Activated naive CD8-positive, alpha-beta T cell treated with anti-CD3 and anti-CD28 coated beads for 36 hours (primary cell): ENCODE measurements at regions not wholly inside any gene's neighbourhood (a gene's known extent, or its start where the extent isn't known, plus 50 kb on each side); places are given as distances from the start of the nearest gene placed in this dataset.
"Not testable (repeated sequence)": the region's sequence is repeated elsewhere in the genome, so short reads cannot be mapped to it uniquely, and the experiment has no call there.

Source experiments
- DNase-seq: peaks from one replicate; pipeline ENCODE4 v3.0.0; 2021
- H3K27ac Mint-ChIP-seq: one replicate; pipeline ENCODE4 v1.8.0; 2022; ENCODE audit warnings: mild to moderate bottlenecking, moderate library complexity, mixed read lengths
- H3K27me3 Mint-ChIP-seq: one replicate; pipeline ENCODE4 v1.8.0; 2022; ENCODE audit warnings: mild to moderate bottlenecking, mixed read lengths
- H3K36me3 Mint-ChIP-seq: one replicate; pipeline ENCODE4 v1.8.0; 2021; ENCODE audit warnings: mild to moderate bottlenecking, mixed read lengths
- H3K4me1 Mint-ChIP-seq: one replicate; pipeline ENCODE4 v1.8.0; 2021; ENCODE audit warnings: mixed read lengths
- H3K4me3 Mint-ChIP-seq: one replicate; pipeline ENCODE4 v1.8.0; 2022; ENCODE audit warnings: mild to moderate bottlenecking, moderate library complexity, mixed read lengths
- H3K9me3 Mint-ChIP-seq: one replicate; pipeline ENCODE4 v1.8.0; 2022; ENCODE audit warnings: mixed read lengths

DNA sequence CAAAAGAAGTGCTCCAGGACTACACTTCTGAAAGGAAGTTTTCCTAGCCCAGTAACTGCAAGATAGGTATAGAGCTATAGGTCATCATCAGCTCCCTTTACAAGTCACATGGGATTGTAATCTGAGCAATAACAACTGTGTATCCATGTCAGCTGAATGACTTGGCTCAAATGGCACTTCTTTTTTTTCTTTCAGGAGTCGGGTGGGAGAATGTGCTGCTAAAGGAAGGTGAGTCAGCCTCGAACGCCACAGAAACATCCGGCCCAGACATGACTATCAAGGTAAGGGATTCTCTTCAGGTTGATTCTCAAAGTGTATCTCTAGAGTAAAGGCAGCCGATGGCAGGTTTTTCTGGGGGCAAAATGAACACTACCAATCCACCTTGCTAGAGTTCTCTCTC, 192.2 kb downstream of the C9orf152 start:
- no peak overlapping the region for H3K27ac Mint-ChIP-seq
- H3K4me3 Mint-ChIP-seq = no peak overlapping the region
- H3K27me3 Mint-ChIP-seq = no peaks in the 10 kb centered on the region
- no peaks in the 10 kb centered on the region for H3K4me1 Mint-ChIP-seq
- DNase-seq = no peak
- no peaks in the 10 kb centered on the region for H3K9me3 Mint-ChIP-seq
- no peaks in the 10 kb centered on the region for H3K36me3 Mint-ChIP-seq

- Mint-ChIP-seq H3K4me1 (no peaks in the 10 kb centered on the region), H3K4me3 (no peak overlapping the region), H3K36me3 (no peaks in the 10 kb centered on the region), H3K9me3 (no peaks in the 10 kb centered on the region), H3K27ac (no peak overlapping the region), H3K27me3 (no peaks in the 10 kb centered on the region)
- no peak for DNase-seq
Measured at GRCh38 chr9:110016340-110016739, 191.6 kb downstream of the C9orf152 start.

- not testable (repeated sequence) for H3K9me3 Mint-ChIP-seq, DNase-seq, H3K36me3 Mint-ChIP-seq, H3K27me3 Mint-ChIP-seq, H3K27ac Mint-ChIP-seq, H3K4me3 Mint-ChIP-seq, H3K4me1 Mint-ChIP-seq
Measured at GRCh38 chr9:110020216-110020615, 187.7 kb downstream of the C9orf152 start.

GRCh38 chr9:110021891-110022290, 186.1 kb downstream of the C9orf152 start:
- no peak for DNase-seq
- H3K9me3 Mint-ChIP-seq = no peaks in the 10 kb centered on the region
- peaks cover 3% of the 10 kb centered on the region for H3K27me3 Mint-ChIP-seq
- H3K4me1 Mint-ChIP-seq = peaks cover 4% of the 10 kb centered on the region
- no peaks in the 10 kb centered on the region for H3K36me3 Mint-ChIP-seq
- H3K27ac Mint-ChIP-seq = no peak overlapping the region
- H3K4me3 Mint-ChIP-seq = no peak overlapping the region

DNA sequence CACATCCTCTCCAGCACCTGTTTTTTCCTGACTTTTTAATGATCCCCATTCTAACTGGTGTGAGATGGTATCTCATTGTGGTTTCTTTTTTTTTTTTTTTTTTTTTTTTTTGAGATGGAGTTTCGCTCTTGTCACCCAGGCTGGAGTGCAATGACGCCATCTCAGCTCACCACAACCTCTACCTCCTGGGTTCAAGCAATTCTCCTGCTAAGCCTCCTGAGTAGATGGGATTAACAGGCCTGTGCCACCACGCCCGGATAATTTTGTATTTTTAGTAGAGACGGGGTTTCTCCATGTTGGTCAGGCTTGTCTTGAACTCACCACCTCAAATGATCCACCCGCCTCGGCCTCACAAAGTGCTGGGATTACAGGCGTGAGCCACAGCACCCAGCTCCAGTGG, 184.7 kb downstream of the C9orf152 start:
- not testable (repeated sequence) for H3K4me1 Mint-ChIP-seq, H3K36me3 Mint-ChIP-seq, DNase-seq, H3K27ac Mint-ChIP-seq, H3K9me3 Mint-ChIP-seq, H3K27me3 Mint-ChIP-seq, H3K4me3 Mint-ChIP-seq

- DNase-seq = no peak
- no peaks in the 10 kb centered on the region for H3K36me3 Mint-ChIP-seq
- no peaks in the 10 kb centered on the region for H3K9me3 Mint-ChIP-seq
- peaks cover 10% of the 10 kb centered on the region for H3K4me1 Mint-ChIP-seq
- peaks cover 3% of the 10 kb centered on the region for H3K27me3 Mint-ChIP-seq
- no peak overlapping the region for H3K4me3 Mint-ChIP-seq
- H3K27ac Mint-ChIP-seq = no peak overlapping the region
Measured at GRCh38 chr9:110025551-110026170, 182.3 kb downstream of the C9orf152 start.

- peaks cover 3% of the 10 kb centered on the region for H3K27me3 Mint-ChIP-seq
- no peaks in the 10 kb centered on the region for H3K36me3 Mint-ChIP-seq
- H3K9me3 Mint-ChIP-seq = no peaks in the 10 kb centered on the region
- no peak overlapping the region for H3K4me3 Mint-ChIP-seq
- DNase-seq = no peak
- no peak overlapping the region for H3K27ac Mint-ChIP-seq
- peaks cover 6% of the 10 kb centered on the region for H3K4me1 Mint-ChIP-seq
Measured at GRCh38 chr9:110027671-110028081, 180.3 kb downstream of the C9orf152 start.

GRCh38 chr9:110028271-110028670, 179.7 kb downstream of the C9orf152 start:
- peaks cover 3% of the 10 kb centered on the region for H3K27me3 Mint-ChIP-seq
- no peak overlapping the region for H3K4me3 Mint-ChIP-seq
- H3K4me1 Mint-ChIP-seq = peaks cover 6% of the 10 kb centered on the region

GRCh38 chr9:110028676-110029075, 179.3 kb downstream of the C9orf152 start:
- DNase-seq = no peak
- H3K36me3 Mint-ChIP-seq = no peaks in the 10 kb centered on the region
- peaks cover 3% of the 10 kb centered on the region for H3K27me3 Mint-ChIP-seq
- no peak overlapping the region for H3K27ac Mint-ChIP-seq
- H3K9me3 Mint-ChIP-seq = no peaks in the 10 kb centered on the region
- H3K4me3 Mint-ChIP-seq = no peak overlapping the region
- H3K4me1 Mint-ChIP-seq = peaks cover 6% of the 10 kb centered on the region

More at GRCh38 chr9:110028271-110028670, 179.7 kb downstream of the C9orf152 start:
- H3K36me3 Mint-ChIP-seq = no peaks in the 10 kb centered on the region
- DNase-seq = no peak
- no peaks in the 10 kb centered on the region for H3K9me3 Mint-ChIP-seq
- no peak overlapping the region for H3K27ac Mint-ChIP-seq

DNA sequence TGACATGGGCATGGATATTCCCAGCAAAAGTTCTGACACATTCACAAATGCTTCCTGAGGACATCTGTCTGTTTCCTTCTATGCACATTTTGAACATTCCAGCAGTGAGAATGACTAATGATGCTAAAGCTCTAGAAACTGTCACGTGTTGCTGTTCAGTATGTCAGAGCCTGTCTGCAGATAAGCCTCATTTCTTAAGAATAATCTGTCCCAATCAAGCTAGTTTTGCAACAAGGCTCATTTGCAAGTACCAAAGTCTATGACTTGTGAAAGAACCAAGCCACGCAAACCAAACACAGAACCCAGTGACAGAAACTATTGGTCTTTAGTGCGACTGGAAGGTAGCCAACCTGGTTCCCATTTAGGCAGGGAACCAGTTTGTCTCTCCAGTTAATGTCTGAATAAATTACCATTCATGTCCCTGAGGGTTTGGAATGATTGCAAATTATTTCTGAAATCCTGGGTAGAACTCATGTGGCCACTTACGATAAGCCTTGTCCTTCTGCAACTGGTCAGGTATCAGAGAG, 178.5 kb downstream of the C9orf152 start:
- peaks cover 6% of the 10 kb centered on the region for H3K4me1 Mint-ChIP-seq
- DNase-seq = no peak
- H3K4me3 Mint-ChIP-seq = no peak overlapping the region
- peaks cover 3% of the 10 kb centered on the region for H3K27me3 Mint-ChIP-seq
- no peaks in the 10 kb centered on the region for H3K9me3 Mint-ChIP-seq
- no peak overlapping the region for H3K27ac Mint-ChIP-seq
- no peaks in the 10 kb centered on the region for H3K36me3 Mint-ChIP-seq

- no peak overlapping the region for H3K4me3 Mint-ChIP-seq
- no peak overlapping the region for H3K27ac Mint-ChIP-seq
- no peaks in the 10 kb centered on the region for H3K9me3 Mint-ChIP-seq
- H3K36me3 Mint-ChIP-seq = no peaks in the 10 kb centered on the region
- H3K4me1 Mint-ChIP-seq = peaks cover 6% of the 10 kb centered on the region
- peaks cover 3% of the 10 kb centered on the region for H3K27me3 Mint-ChIP-seq
- no peak for DNase-seq
Measured at GRCh38 chr9:110029956-110030480, 177.9 kb downstream of the C9orf152 start.

DNA sequence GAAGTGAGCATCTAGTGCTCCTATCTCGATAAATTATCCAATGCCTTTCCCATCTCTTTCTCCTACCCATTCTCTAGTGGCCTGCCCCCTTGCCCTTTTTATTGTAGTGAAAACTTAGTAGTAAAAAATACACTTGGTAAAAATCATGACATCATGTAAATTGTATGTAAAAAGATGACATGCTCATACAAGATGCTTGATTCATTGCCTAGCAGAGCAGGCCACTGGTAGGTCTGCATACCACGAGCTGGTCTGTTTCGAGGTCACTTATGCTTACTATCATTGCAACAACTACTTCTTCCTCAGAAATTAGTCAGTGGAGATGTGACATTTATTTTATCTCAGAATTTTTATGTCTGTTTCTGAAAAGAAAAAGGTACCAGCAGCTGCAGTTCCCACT, 177.3 kb downstream of the C9orf152 start:
- no peaks in the 10 kb centered on the region for H3K36me3 Mint-ChIP-seq
- H3K27ac Mint-ChIP-seq = no peak overlapping the region
- no peak for DNase-seq
- H3K4me1 Mint-ChIP-seq = peaks cover 6% of the 10 kb centered on the region
- no peaks in the 10 kb centered on the region for H3K9me3 Mint-ChIP-seq
- peaks cover 3% of the 10 kb centered on the region for H3K27me3 Mint-ChIP-seq
- no peak overlapping the region for H3K4me3 Mint-ChIP-seq

- Mint-ChIP-seq H3K27ac (no peak overlapping the region), H3K4me3 (no peak overlapping the region), H3K36me3 (no peaks in the 10 kb centered on the region), H3K4me1 (peaks cover 6% of the 10 kb centered on the region), H3K27me3 (no peaks in the 10 kb centered on the region), H3K9me3 (no peaks in the 10 kb centered on the region)
- no peak for DNase-seq
Measured at GRCh38 chr9:110031511-110032173, 176.3 kb downstream of the C9orf152 start.

DNA sequence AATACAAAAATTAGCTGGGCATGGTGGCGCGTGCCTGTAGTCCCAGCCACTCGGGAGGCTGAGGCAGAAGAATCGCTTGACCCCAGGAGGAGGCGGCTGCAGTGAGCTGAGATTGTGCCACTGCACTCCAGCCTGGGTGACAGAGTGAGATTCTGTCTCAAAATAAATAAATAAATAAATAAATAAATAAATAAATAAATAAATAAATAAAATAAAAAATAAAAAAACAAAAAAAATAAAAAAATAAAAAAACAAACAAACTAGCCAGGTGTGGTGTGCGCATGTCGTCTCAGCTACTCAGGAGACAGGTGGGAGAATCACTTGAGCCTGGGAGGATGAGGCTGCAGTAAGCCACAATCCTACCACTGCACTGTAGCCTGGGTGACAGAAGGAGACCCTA, 175.4 kb downstream of the C9orf152 start:
- not testable (repeated sequence) for DNase-seq, H3K27me3 Mint-ChIP-seq, H3K4me3 Mint-ChIP-seq, H3K4me1 Mint-ChIP-seq, H3K27ac Mint-ChIP-seq, H3K9me3 Mint-ChIP-seq, H3K36me3 Mint-ChIP-seq

GRCh38 chr9:110033869-110034268, 174.1 kb downstream of the C9orf152 start:
- Mint-ChIP-seq H3K36me3 (no peaks in the 10 kb centered on the region), H3K27me3 (no peaks in the 10 kb centered on the region), H3K27ac (no peak overlapping the region), H3K4me3 (no peak overlapping the region), H3K4me1 (peaks cover 6% of the 10 kb centered on the region), H3K9me3 (no peaks in the 10 kb centered on the region)
- no peak for DNase-seq

- H3K9me3 Mint-ChIP-seq = no peaks in the 10 kb centered on the region
- H3K4me1 Mint-ChIP-seq = no peaks in the 10 kb centered on the region
- no peaks in the 10 kb centered on the region for H3K27me3 Mint-ChIP-seq
- no peak overlapping the region for H3K27ac Mint-ChIP-seq
- H3K36me3 Mint-ChIP-seq = no peaks in the 10 kb centered on the region
- H3K4me3 Mint-ChIP-seq = no peak overlapping the region
- no peak for DNase-seq
Measured at GRCh38 chr9:110036286-110036685, 171.7 kb downstream of the C9orf152 start.
